ENCODE measurements at regions not wholly inside any gene's neighbourhood (a gene's known extent, or its start where the extent isn't known, plus 50 kb on each side); places are given as distances from the start of the nearest gene placed in this dataset.

DNA sequence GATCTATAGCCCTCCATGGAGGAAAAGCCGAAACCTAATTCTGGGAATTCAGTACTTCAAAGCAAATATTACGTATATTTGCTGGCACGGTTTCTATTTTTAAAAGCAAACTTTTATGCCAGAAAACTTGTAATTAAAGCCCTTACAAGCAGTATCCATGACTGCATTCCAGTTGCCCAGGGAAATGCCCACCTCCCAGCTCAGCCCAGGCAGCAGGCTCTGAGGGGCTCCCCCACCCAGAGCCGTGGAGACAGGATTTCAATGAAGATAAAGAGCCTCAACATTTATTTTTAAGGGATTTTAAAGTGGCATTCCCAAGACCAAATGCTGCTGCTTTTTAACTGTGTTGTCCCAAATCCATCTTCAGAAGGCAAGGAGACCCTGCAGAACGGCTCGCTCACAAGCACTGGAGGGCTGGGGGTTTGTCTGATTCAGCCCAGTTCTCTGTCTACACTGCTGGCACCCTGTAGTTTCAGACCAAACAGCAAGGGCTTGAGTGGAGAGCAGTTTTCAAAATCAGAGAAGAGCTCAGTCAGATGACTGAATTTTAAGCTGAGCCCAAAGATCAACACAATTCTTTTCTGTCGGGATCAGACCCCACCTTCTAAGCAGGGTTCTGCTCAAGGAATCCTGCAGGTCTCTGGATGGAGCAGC lies 105.1 kb downstream of the KCNF1 start:
- DNase-seq (ENCODE audit: low read depth), result no peak

DNA sequence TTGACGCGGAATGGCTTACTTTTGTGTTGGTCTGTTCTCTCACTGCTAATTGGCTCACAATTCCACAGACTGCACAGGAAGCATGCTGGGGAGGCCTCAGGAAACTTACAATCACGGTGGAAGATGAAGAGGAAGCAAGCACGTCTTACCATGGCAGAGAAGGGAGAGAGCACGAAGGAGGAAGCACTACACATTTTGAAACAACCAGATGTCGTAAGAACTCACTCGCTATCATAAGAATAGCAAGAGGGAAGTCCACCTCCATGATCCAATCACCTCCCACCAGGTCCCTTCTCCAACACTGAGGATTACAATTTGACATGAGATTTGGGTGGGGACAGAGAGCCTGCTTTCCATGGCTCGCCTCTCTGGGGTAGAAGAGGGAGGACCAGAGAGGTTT lies 106.2 kb downstream of the KCNF1 start:
- DNase-seq (ENCODE audit: low read depth), result no peak

- DNase-seq (ENCODE audit: low read depth), result no peak
These were observed 107.0 kb downstream of the KCNF1 start for GRCh38 chr2:11018651-11019185.

DNA sequence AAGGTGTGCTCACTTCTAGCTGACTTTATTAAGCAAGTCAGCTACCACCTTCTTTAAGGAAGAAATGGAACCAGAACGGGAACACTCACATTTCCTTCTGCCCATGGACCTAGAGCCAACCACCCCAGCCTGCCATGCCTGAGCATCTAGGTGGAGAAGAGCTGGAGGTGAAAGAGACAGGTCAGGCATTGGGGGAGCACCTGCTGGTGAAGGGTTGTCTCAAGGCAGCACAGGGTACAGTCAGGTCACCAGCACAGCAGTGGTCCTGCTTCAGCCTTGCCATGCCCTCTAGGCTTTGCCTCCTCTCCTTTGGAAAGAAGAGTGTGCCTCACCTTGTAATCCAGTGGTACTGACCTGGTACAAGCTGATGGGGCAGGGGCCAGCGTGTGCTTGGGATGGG lies 107.9 kb downstream of the KCNF1 start:
- no peak for DNase-seq (ENCODE audit: low read depth)

DNA sequence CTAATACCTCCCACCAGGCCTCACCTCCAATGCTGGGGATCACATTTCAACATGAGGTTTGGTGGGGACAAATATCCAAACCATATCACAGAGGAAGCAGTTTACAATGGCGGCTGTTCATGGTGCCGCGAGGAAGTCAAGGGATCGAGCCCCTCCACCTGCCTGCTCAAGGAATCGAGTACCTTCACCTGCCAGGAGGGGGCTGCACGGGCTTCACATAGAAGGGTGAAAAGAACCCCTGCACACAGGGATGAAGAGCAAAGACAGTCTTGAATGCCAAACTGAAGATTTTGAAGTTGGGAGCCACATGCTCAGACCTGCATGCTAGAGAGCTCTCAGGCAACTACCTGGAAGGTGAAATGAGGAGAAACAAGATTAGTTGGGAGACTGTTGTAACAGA lies 110.3 kb downstream of the KCNF1 start:
- DNase-seq (ENCODE audit: low read depth), result no peak

DNA sequence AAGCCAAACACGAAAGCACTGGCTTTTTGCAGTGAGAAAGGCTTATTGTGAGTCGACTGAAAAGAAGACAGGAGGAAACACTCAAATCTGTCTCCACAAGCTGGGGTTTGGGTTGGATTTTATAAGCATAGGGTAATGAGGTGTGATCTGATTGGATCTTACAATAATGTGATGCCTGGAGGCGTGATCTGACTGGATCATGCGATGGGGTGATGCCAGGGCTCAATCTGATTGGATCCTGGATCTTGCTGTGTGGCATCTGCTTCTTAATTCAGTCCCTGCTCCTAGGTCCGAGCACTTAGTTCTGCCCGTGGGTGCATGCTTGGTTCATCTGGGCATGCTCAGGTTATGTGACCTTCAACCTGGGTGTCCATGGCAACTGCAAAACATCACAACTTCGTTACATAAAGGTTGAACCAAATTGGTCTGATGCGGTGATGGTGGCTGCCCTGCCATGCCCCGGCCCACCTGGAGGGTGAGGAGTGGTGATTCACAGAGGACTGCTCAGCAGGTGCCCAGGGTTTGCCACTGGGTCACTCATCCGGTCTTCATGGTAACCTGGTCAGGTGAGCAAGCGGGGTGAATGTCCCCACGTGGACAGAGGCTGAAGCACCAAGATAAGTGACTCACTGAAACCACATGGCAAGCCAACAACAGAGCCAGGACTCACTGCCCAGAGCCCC lies 111.0 kb downstream of the KCNF1 start:
- no peak for DNase-seq (ENCODE audit: low read depth)

DNA sequence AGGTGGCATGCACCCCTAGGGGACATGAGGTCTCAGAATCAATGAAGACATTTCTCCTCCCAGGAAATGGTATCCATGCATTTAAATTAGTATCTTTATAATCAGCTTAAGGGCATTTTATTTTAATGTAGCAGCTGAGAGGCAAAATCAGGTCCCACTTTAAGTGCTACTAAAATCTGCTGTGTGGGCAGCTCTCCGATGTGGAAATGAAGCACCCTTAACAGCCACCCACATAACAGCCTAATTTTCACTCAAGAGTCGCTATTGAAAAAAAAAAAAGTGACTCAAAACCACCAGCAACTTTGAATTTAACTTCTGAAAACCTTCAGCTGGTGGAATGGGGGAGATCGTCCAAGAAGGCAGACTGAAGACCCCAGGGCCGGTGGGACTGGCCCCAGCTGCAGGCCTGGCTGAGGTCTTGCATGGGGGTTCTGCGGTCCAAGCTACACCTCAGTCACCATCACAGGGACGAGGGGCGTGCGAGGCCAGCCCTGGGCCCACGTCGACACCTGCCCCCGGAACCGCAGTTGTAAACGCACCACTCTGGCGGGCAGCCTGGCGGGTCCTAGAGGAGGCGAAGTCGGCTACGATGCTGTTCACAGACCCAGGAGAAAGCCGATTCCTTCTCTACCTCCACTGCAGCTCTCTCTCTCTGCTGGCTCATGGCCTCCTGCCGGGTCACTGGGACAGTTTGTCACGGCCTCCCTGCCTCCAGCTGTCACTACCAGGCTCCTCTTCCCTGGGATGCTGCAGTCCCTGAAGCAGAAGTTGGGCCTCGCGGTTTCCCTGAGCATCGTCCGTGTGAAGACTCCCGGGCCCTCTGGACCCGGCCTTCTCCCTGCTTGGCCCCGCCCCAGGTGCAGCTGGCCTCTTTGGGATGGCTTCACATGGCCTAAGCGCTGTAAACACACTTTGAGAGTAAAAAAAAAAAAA lies 111.9 kb downstream of the KCNF1 start:
- no peak for DNase-seq (ENCODE audit: low read depth)

- DNase-seq (ENCODE audit: low read depth), result no peak
These were observed 112.5 kb downstream of the KCNF1 start for GRCh38 chr2:11024259-11024645.

DNA sequence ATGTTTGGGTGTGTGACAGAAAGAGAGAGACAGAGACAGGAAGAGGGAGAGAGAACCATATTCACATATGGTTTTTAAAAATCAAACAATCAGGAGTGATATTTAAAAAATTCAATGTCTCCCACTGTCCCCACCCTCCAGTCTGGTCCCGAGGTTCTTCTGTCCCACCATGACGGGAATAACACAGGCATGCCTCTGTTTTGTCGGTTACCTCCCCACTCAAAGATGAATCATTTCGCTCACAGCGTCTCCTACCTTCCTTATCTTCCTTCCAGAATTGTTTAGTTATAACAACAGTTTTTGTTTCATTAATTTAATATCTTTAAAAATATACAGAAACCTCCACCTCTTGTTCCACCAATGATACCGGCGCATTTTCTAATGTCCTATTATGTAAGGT lies 113.0 kb downstream of the KCNF1 start:
- DNase-seq (ENCODE audit: low read depth), result no peak

DNA sequence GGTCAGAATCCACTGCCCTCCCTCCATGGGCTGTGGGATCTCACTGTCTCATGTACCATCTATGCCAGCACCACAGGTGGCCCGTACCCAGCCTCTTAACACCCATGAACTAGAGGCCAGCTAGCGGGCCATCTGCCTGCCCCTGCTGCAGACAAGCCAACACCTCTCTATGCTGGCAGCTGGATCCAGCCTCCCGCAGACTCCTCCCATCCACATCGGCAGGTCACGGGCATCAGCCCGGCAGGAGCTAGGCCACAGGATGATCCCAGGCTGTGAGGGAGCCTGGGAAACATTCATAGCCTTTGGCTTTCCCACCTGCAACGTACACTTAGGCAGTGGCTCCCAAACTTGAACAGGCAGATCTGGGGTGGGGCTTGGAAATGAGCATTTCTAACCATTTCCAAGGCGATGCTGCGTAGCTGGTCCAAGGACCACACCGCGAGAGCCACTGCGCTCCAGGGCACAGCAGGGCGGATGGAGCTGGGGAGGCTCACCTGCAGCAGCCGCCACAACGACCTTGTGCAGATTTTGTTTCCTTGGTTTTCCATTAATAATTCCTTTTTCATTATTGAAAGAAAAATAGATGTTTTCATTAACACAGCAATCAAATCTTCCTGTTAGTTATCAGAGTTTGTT lies 114.7 kb downstream of the KCNF1 start:
- DNase-seq (ENCODE audit: low read depth), result no peak

- DNase-seq (ENCODE audit: low read depth), result no peak
These were observed 115.5 kb downstream of the KCNF1 start for GRCh38 chr2:11027195-11027594.

- no peak for DNase-seq (ENCODE audit: low read depth)
These were observed 116.7 kb downstream of the KCNF1 start for GRCh38 chr2:11028407-11028916.

DNA sequence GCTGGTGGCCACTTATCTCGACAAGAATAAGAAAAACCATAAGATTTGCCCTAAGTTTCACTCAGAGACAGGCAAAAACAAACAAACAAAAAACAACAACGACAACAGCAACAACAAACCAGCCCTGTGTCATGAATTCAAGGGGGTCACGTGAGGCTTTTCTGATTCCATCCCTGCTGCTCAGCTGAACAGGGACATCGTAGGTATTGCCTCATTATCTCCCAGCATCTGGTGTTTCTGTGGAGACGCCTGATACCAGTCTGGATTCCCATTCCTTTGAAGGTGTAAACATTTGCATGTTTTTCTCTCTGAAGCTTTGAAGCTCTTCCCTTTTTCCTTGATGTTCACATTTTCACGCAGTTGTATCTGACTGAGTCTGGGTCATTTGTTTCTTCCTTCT lies 117.4 kb downstream of the KCNF1 start:
- DNase-seq (ENCODE audit: low read depth), result no peak

- no peak for DNase-seq (ENCODE audit: low read depth)
These were observed 118.3 kb downstream of the KCNF1 start for GRCh38 chr2:11030036-11030435.

DNA sequence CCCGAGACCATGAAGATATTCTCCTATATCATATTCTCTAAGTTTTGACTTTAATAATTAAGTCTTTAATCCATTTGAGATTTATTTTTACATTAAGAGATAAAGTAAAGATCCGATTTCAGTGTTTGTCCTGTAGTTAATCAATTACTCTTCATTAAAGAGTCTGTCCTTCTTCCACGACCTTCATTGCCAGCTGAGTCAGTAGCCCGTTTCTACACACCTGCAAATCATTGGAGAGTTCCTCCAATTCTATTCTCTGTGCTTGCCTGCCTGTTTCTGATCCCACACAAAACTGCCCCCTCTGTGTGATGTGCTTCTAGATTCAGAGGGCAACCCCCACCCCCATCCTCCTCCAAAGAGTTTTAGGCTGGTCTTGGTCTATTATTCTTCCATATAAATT lies 119.2 kb downstream of the KCNF1 start:
- DNase-seq (ENCODE audit: low read depth), result no peak

GRCh38 chr2:11031876-11032275 lies 120.1 kb downstream of the KCNF1 start:
- no peak for DNase-seq (ENCODE audit: low read depth)

GRCh38 chr2:11032396-11032795 lies 120.7 kb downstream of the KCNF1 start:
- DNase-seq (ENCODE audit: low read depth), result no peak

- no peak for DNase-seq (ENCODE audit: low read depth)
These were observed 121.4 kb downstream of the KCNF1 start for GRCh38 chr2:11033114-11033513.

DNA sequence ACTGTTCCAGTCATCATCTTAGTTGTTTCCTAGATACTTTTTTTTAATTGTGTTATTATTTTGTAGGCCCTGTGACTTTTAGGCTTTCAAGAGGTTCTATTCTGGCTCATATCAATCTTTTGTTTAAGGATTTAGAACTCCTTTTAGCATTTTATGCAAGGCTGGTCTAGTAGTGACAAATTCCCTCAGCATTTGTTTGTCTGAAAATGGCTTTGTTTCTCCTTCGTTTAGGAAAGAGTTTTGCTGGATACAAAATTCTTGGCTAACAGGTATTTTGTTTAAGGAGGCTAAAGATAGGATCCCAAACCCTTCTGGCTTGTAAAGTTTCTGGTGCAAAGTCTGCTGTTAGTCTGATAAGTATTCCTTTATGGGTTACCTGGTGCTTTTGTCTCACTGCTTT lies 116.6 kb upstream of the SLC66A3 start:
- DNase-seq (ENCODE audit: low read depth), result no peak

GRCh38 chr2:11040992-11041391 lies 114.3 kb upstream of the SLC66A3 start:
- no peak for DNase-seq (ENCODE audit: low read depth)

- no peak for DNase-seq (ENCODE audit: low read depth)
These were observed 112.4 kb upstream of the SLC66A3 start for GRCh38 chr2:11042841-11043240.

DNA sequence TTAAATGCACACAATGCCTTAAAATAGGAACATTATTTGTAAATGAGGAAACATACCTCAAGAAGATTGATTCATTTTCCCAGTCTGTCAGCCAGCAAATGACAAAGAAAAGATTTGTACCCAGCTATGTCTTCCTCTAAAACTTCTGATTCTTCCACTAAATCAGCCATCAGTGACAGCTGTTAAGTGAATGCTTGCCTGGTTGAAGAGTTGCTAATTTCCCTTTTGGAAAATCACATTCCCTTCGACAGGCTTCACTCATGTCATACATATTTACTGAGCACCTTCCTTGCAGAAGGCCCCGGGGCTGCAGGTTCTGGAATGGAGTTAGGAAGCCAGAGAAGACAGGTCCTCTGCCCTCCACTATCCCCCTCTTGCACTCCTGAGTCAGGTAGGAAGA lies 112.0 kb upstream of the SLC66A3 start:
- DNase-seq (ENCODE audit: low read depth), result no peak
